GM23338 (cell line): ENCODE measurements at regions not wholly inside any gene's neighbourhood (a gene's known extent, or its start where the extent isn't known, plus 50 kb on each side); places are given as distances from the start of the nearest gene placed in this dataset.

ENCODE experiments used
- ATAC-seq: fragments of 200-7000 bp; cut with Tn5 transposase; 3 replicates; pipeline ENCODE4 v1.9.1; 2020
- DNase-seq: peaks from one replicate; pipeline ENCODE4 v3.0.0-alpha.2; 2015; ENCODE audit warnings: low spot score
- H2AFZ ChIP-seq: fragments of 200-600 bp; sonication (generic); 2 replicates; pipeline ENCODE4 v1.8.0; 2016; ENCODE audit warnings: antibody characterized with exemption, mild to moderate bottlenecking, moderate library complexity
- H3F3A ChIP-seq: fragments of 200-600 bp; sonication (generic); replicated peaks from 2 replicates; pipeline ENCODE4 v1.8.0; 2017; ENCODE audit warnings: antibody characterized with exemption, mixed run types, low read depth
- H3K27ac ChIP-seq: fragments of 200-600 bp; sonication (generic); 2 replicates; pipeline ENCODE4 v1.6.1; 2016; ENCODE audit warnings: low read depth
- H3K27me3 ChIP-seq: fragments of 200-600 bp; sonication (generic); 2 replicates; pipeline ENCODE4 v1.8.0; 2016; ENCODE audit warnings: mild to moderate bottlenecking, mixed run types, moderate library complexity; ENCODE audit not compliant: insufficient read depth
- H3K36me3 ChIP-seq: fragments of 200-600 bp; sonication (generic); 2 replicates; pipeline ENCODE4 v1.8.0; 2016; ENCODE audit warnings: mild to moderate bottlenecking; ENCODE audit not compliant: insufficient read depth
- H3K4me1 ChIP-seq: fragments of 200-600 bp; sonication (generic); 2 replicates; pipeline ENCODE4 v1.8.0; 2016; ENCODE audit warnings: mild to moderate bottlenecking, moderate library complexity; ENCODE audit not compliant: insufficient read depth
- H3K4me2 ChIP-seq: fragments of 200-600 bp; sonication (generic); 2 replicates; pipeline ENCODE4 v1.7.1; 2017; ENCODE audit warnings: mixed run types
- H3K4me3 ChIP-seq: fragments of 200-600 bp; sonication (generic); 2 replicates; pipeline ENCODE4 v1.6.1; 2016; ENCODE audit warnings: mixed run types
- H3K79me2 ChIP-seq: fragments of 200-600 bp; sonication (generic); replicated peaks from 2 replicates; pipeline ENCODE4 v1.8.0; 2017; ENCODE audit warnings: mild to moderate bottlenecking; ENCODE audit not compliant: insufficient read depth
- H3K9me2 ChIP-seq: fragments of 200-600 bp; sonication (generic); 2 replicates; pipeline ENCODE4 v1.8.0; 2017; ENCODE audit not compliant: insufficient read depth
- H4K20me1 ChIP-seq: fragments of 200-600 bp; sonication (generic); replicated peaks from 2 replicates; pipeline ENCODE4 v1.8.0; 2017; ENCODE audit warnings: mild to moderate bottlenecking; ENCODE audit not compliant: insufficient read depth
- H3K27ac Mint-ChIP-seq: 2 replicates; pipeline ENCODE4 v1.8.0; 2020; ENCODE audit warnings: inconsistent platforms, mild to moderate bottlenecking, moderate library complexity, mixed read lengths
- H3K27me3 Mint-ChIP-seq: 3 replicates; pipeline ENCODE4 v1.8.0; 2022; ENCODE audit warnings: low read depth, mild to moderate bottlenecking, moderate library complexity, mixed read lengths, inconsistent platforms; ENCODE audit not compliant: insufficient read depth, poor library complexity
- H3K36me3 Mint-ChIP-seq: 3 replicates; pipeline ENCODE4 v1.8.0; 2021; ENCODE audit warnings: low read depth, mild to moderate bottlenecking, inconsistent platforms, moderate library complexity, mixed read lengths
- H3K4me1 Mint-ChIP-seq: 3 replicates; pipeline ENCODE4 v1.8.0; 2020; ENCODE audit warnings: mild to moderate bottlenecking, inconsistent platforms, mixed read lengths
- H3K4me3 Mint-ChIP-seq: 3 replicates; pipeline ENCODE4 v1.8.0; 2021; ENCODE audit warnings: moderate library complexity, mild to moderate bottlenecking, inconsistent platforms, mixed read lengths
- H3K9me3 Mint-ChIP-seq: 3 replicates; pipeline ENCODE4 v1.8.0; 2020; ENCODE audit warnings: moderate library complexity, mild to moderate bottlenecking, inconsistent platforms, mixed read lengths
- CREB1 ChIP-seq: fragments of 250-450 bp; sonication (Bioruptor Pico); IDR thresholded peaks from 2 replicates; pipeline ENCODE4 v1.5.0; 2020; ENCODE audit warnings: low read depth, mild to moderate bottlenecking, moderate library complexity
- CTCF ChIP-seq, 2 experiments: fragments of 200-600 bp in 1 of 2; sonication (generic) in 1 of 2; conservative IDR thresholded peaks; 2 replicates each; pipeline versions ENCODE4 v1.5.1 to v1.6.1; 2016 to 2017; ENCODE audit warnings: antibody characterized with exemption in 2 of 2, low read depth in 2 of 2, mild to moderate bottlenecking in 2 of 2, moderate library complexity in 1 of 2
- ETS1 ChIP-seq: IDR thresholded peaks from 2 replicates; pipeline ENCODE4 v1.6.1; 2016; ENCODE audit warnings: antibody characterized with exemption
- EZH2 ChIP-seq: fragments of 200-600 bp; sonication (generic); IDR thresholded peaks from one replicate; pipeline ENCODE4 v1.8.0; 2017; ENCODE audit warnings: antibody characterized with exemption, mild to moderate bottlenecking, low read depth; ENCODE audit not compliant: unreplicated experiment
- EZH2phosphoT487 ChIP-seq: fragments of 200-600 bp; sonication (generic); IDR thresholded peaks from one replicate; pipeline ENCODE4 v1.8.1; 2018; ENCODE audit warnings: antibody characterized with exemption; ENCODE audit not compliant: unreplicated experiment
- JUNB ChIP-seq: IDR thresholded peaks from one replicate; pipeline ENCODE4 v1.6.1; 2016; ENCODE audit warnings: antibody characterized with exemption; ENCODE audit not compliant: unreplicated experiment
- NANOG ChIP-seq: IDR thresholded peaks from 2 replicates; pipeline ENCODE4 v1.6.1; 2016; ENCODE audit warnings: antibody characterized with exemption, borderline replicate concordance
- POLR2AphosphoS5 ChIP-seq: IDR thresholded peaks from 2 replicates; pipeline ENCODE4 v1.6.1; 2016; ENCODE audit warnings: antibody characterized with exemption, low read depth
- REST ChIP-seq: IDR thresholded peaks from one replicate; pipeline ENCODE4 v1.6.1; 2018; ENCODE audit warnings: antibody characterized with exemption; ENCODE audit not compliant: unreplicated experiment
- STAT1 ChIP-seq: IDR thresholded peaks from one replicate; pipeline ENCODE4 v1.6.1; 2016; ENCODE audit warnings: antibody characterized with exemption; ENCODE audit not compliant: unreplicated experiment
- TF ChIP-seq, protein P1 (sequence below): fragments of 250-450 bp; sonication (Bioruptor Pico); IDR thresholded peaks from 2 replicates; pipeline ENCODE4 v1.5.0; 2020; ENCODE audit warnings: mild to moderate bottlenecking, moderate library complexity

DNA sequence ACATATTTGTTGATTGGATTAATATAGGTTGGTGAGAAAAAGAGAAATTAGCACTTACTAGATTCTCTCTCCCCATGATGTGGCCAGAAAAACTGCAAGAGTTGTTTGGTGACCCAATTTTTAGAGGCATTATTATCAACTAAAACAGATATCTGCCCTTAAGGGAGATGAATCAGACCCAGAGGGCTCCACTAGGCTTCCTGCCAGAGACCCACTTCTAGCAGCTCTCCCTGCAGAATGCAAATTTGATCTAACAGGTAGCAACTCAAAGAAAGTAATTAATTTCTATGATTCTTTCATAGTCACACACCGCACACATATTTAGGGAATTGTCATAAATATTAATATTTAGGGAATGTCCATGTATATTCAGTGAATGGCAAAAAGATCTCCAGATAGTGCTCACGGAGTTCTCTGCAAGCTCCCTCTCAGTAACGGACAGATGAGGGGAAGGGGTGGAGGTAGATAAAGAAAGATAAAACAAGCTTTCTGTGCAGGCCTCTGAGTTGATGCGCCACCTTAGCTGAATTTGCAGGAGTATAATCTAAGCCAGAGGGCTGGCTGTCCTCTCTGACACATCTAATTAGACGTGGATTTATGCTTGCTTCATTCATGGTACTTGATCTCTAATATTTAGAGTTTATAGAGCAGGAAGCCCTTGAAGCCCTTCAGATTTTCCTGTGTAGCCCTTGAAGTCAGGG is 84.1 kb upstream of the CCDC190 start:
- Histone ChIP-seq H2AFZ (no peak overlapping the region), H4K20me1 (no peaks in the 10 kb centered on the region), H3K4me1 (no peaks in the 10 kb centered on the region), H3K9me2 (no peaks in the 10 kb centered on the region), H3K27ac (no peak overlapping the region), H3K36me3 (no peaks in the 10 kb centered on the region), H3K79me2 (no peaks in the 10 kb centered on the region), H3K4me2 (no peak overlapping the region), H3K4me3 (no peak overlapping the region), H3K27me3 (no peaks in the 10 kb centered on the region), H3F3A (no peaks in the 10 kb centered on the region)
- H3K27ac Mint-ChIP-seq, result no peak overlapping the region
- H3K4me1 Mint-ChIP-seq, result peaks cover 5% of the 10 kb centered on the region
- no peaks in the 10 kb centered on the region for H3K9me3 Mint-ChIP-seq
- DNase-seq, result no peak
- no peaks in the 10 kb centered on the region for H3K27me3 Mint-ChIP-seq
- no peaks in the 10 kb centered on the region for H3K36me3 Mint-ChIP-seq
- no peak overlapping the region for H3K4me3 Mint-ChIP-seq
- TF ChIP-seq REST (no peak), POLR2AphosphoS5 (no peak), JUNB (no peak), NANOG (no peak), CTCF (conservative IDR thresholded peaks at IDR 0.05; ENCODE audit: low read depth in 2 of 2) (no peak), EZH2 (no peak), ETS1 (no peak), EZH2phosphoT487 (no peak), STAT1 (no peak), CREB1 (CRISPR knock-in tag) (no peak)
- TF ChIP-seq, protein P1, sequence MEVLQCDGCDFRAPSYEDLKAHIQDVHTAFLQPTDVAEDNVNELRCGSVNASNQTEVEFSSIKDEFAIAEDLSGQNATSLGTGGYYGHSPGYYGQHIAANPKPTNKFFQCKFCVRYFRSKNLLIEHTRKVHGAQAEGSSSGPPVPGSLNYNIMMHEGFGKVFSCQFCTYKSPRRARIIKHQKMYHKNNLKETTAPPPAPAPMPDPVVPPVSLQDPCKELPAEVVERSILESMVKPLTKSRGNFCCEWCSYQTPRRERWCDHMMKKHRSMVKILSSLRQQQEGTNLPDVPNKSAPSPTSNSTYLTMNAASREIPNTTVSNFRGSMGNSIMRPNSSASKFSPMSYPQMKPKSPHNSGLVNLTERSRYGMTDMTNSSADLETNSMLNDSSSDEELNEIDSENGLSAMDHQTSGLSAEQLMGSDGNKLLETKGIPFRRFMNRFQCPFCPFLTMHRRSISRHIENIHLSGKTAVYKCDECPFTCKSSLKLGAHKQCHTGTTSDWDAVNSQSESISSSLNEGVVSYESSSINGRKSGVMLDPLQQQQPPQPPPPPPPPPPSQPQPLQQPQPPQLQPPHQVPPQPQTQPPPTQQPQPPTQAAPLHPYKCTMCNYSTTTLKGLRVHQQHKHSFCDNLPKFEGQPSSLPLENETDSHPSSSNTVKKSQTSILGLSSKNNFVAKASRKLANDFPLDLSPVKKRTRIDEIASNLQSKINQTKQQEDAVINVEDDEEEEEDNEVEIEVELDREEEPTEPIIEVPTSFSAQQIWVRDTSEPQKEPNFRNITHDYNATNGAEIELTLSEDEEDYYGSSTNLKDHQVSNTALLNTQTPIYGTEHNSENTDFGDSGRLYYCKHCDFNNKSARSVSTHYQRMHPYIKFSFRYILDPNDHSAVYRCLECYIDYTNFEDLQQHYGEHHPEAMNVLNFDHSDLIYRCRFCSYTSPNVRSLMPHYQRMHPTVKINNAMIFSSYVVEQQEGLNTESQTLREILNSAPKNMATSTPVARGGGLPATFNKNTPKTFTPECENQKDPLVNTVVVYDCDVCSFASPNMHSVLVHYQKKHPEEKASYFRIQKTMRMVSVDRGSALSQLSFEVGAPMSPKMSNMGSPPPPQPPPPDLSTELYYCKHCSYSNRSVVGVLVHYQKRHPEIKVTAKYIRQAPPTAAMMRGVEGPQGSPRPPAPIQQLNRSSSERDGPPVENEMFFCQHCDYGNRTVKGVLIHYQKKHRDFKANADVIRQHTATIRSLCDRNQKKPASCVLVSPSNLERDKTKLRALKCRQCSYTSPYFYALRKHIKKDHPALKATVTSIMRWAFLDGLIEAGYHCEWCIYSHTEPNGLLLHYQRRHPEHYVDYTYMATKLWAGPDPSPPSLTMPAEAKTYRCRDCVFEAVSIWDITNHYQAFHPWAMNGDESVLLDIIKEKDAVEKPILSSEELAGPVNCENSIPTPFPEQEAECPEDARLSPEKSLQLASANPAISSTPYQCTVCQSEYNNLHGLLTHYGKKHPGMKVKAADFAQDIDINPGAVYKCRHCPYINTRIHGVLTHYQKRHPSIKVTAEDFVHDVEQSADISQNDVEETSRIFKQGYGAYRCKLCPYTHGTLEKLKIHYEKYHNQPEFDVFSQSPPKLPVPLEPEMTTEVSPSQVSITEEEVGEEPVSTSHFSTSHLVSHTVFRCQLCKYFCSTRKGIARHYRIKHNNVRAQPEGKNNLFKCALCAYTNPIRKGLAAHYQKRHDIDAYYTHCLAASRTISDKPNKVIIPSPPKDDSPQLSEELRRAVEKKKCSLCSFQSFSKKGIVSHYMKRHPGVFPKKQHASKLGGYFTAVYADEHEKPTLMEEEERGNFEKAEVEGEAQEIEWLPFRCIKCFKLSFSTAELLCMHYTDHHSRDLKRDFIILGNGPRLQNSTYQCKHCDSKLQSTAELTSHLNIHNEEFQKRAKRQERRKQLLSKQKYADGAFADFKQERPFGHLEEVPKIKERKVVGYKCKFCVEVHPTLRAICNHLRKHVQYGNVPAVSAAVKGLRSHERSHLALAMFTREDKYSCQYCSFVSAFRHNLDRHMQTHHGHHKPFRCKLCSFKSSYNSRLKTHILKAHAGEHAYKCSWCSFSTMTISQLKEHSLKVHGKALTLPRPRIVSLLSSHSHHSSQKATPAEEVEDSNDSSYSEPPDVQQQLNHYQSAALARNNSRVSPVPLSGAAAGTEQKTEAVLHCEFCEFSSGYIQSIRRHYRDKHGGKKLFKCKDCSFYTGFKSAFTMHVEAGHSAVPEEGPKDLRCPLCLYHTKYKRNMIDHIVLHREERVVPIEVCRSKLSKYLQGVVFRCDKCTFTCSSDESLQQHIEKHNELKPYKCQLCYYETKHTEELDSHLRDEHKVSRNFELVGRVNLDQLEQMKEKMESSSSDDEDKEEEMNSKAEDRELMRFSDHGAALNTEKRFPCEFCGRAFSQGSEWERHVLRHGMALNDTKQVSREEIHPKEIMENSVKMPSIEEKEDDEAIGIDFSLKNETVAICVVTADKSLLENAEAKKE (CRISPR knock-in tag), result no peak
- no peak for ATAC-seq
